GM12872 (cell line): ENCODE measurements at regions not wholly inside any gene's neighbourhood (a gene's known extent, or its start where the extent isn't known, plus 50 kb on each side); places are given as distances from the start of the nearest gene placed in this dataset.

Experiments
- CTCF ChIP-seq: IDR thresholded peaks from 3 replicates; pipeline ENCODE4 v1.5.1; 2011; ENCODE audit warnings: low read depth, mild to moderate bottlenecking, low read length, moderate library complexity; ENCODE audit not compliant: insufficient read depth

DNA sequence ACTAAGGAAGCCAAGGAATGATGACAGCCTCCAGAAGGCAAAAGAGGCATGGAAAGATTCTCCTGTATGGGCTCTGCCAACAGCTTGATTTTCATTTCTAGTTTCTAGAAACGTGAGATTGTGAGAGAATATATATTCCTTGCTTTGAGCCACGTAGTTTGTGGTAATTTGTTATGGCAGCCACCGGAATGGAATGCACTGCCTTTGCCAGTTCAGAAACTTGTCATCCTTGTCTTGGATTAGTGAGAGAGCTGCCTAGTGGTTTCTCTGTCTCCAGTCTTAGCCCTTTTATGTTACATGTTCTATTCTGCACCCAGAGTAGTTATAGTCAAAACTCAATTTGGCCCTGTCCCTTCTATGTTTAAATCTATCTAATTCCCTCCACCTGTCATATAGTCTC lies 216.0 kb upstream of the PTGFR start:
- TF ChIP-seq CTCF, result no peak

DNA sequence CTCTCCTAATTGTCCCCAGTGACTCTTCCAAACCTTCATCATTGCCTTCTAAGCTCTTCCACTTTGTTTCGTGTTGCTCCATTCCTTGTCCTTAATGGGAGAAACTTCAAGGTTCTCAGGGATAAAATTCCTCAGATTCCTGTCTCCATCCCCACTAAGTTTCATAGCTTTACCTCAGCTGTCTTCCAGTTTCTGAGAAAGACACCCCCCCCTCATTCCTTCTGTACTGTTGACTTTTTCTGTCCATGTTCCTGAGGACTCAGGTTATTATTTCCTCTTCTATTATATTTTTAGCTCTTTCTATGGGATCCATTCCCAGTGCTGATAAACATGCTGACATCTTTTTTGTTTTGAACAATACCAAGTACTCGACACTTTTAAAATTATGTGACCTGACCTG lies 215.3 kb upstream of the PTGFR start:
- no peak for TF ChIP-seq CTCF

DNA sequence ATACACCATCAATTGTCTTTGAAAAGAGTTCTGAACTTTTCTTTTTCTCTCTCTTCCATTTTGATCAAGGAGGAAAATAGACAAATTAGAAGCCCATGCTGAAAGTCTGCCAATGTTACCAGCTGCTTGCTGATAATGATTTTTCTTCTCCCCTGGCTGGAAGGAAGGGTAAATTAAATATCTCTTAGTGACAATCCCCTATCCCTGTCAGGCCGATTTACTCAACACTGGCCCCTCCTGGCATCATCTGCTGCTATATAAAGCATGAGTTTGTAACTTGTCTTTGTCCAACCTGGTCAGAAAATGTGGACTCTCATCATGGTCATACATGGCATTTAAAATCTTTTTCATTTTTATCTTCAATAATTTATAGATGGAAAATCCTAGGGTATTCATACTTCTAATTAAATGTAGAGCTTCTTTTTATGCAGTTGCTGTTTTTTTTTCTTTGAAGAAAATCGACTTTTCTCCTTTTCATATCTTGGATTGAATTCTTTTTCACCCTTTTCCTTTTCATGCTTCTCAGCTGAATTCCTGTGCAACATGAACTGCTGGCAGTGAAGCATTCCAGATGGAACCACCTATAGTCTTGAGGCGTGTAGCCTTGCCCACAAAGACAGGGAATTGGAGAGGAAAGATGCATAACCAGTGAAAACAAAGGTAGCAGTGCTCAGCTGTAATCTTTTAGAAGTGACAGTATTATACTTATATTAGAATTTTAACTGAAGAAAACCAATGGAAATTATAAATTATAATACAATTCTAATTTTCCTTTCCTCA lies 214.7 kb upstream of the PTGFR start:
- TF ChIP-seq CTCF, result no peak

- no peak for TF ChIP-seq CTCF
Observed at GRCh38 chr1:78277253-78277652, 213.5 kb upstream of the PTGFR start.

- TF ChIP-seq CTCF, result no peak
Observed at GRCh38 chr1:78279051-78279450, 211.7 kb upstream of the PTGFR start.

DNA sequence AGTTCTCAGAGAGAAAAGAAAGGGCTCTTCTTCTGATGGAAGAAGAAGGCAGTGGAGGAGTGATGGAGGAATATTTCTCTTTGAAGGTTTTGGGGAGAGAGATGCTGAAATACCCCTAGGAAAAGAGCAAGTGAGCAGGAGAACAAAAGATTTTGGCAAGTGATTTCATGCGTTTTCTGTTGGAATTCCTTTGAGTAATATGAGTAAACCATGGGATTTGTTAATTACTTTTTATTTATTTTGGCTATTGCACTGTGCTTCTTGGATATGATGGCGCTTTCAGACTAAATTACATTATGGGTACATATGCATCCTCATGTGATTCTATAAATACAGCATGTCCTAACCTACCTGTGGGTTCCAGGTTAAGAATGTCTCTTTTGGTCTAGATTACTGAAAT lies 210.1 kb upstream of the PTGFR start:
- no peak for TF ChIP-seq CTCF

DNA sequence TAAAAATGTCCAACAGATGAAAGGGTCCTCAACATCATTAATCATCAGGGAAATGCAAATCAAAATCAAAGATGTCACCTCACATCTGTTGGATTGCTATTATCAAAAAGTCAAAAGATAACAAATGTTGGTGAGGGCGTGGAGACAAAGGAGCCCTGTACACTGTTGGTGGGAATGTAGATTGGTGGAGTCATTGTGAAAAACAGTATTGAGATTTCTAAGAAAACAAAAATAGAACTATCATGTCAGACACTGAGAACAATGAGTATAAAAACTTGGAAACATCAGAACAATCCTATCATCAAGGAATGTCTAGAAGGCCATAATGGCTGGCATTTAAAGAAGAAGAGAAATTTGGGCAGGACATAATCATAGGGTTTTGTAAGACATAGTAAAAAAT lies 209.2 kb upstream of the PTGFR start:
- TF ChIP-seq CTCF, result no peak
